ENCODE measurements at regions not wholly inside any gene's neighbourhood (a gene's known extent, or its start where the extent isn't known, plus 50 kb on each side); places are given as distances from the start of the nearest gene placed in this dataset.
"Not testable (repeated sequence)": the region's sequence is repeated elsewhere in the genome, so short reads cannot be mapped to it uniquely, and the experiment has no call there.

- POLR2A ChIA-PET (ENCODE audit: low non-redundant PET) = no interaction called here
- no peak overlapping the region for H3K27ac ChIP-seq
- DNase-seq (ENCODE audit: low spot score) = no peak
- no peak for TF ChIP-seq CTCF (conservative IDR thresholded peaks at IDR 0.05; ENCODE audit: low read depth)
- CTCF ChIA-PET = no interaction called here
Measured at GRCh38 chr5:87729781-87730180, 317.1 kb upstream of the CCNH start.

DNA sequence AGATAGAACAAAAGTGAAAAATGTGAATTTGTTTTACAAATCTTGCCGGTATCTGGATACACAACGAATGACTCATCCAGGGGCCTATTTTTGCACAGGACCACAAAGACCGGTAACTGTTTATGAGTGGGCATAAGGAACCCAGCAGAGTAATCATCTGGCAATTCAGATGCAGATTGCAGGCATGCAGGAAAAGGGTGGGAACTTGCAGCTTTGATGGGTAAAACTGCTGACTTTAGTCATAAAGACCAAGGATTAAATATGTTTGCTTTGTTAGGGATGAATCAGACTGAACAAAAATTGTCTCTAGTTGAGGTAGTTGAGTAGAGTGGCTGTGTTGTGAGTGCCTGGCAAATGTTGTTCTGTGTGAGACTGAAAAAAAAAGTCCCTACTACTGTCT lies 309.6 kb upstream of the CCNH start:
- CTCF ChIA-PET = interaction anchor here (1.0 kb wide), 1 partner anchor 31 kb away, joined by 3 read pairs; no protein-coding TSS in a partner anchor
- TF ChIP-seq CTCF (conservative IDR thresholded peaks at IDR 0.05; ENCODE audit: low read depth) = no peak
- no peak overlapping the region for H3K27ac ChIP-seq
- DNase-seq (ENCODE audit: low spot score) = peak; percentile 15
- POLR2A ChIA-PET (ENCODE audit: low non-redundant PET) = no interaction called here

DNA sequence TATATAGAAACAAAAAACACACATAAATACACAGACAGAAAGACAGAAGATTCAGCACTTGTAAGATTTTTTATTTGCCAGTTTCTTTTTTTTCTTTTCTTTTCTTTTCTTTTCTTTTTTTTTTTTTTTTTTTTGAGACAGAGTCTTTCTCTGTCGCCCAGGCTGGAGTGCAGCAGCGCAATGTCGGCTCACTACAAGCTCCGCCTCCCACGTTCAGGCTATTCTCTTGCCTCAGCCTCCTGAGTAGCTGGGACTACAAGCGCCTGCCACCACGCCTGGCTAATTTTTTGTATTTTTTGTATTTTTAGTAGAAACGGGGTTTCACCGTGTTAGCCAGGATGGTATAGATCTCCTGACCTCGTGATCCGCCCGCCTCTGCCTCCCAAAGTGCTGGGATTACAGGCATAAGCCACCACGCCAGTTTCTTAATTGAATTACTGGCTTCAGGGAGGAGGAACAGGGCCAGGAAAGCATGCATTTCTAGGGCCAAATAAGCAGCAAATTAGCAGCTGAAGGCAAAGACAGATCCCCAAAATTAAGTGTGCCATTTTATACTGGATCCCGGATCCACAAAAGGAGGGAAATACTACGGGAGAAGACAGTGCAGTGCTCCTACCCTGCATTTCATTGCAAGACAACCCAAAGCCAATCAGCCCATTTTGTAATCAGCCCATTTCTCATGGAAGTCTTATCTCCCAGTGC lies 305.6 kb upstream of the CCNH start:
- POLR2A ChIA-PET (ENCODE audit: low non-redundant PET); H3K27ac ChIP-seq; DNase-seq (ENCODE audit: low spot score): not testable (repeated sequence)
- CTCF ChIA-PET = interaction anchor here (0.6 kb wide), 1 partner anchor 29 kb away, joined by 3 read pairs; no protein-coding TSS in a partner anchor

GRCh38 chr5:87717761-87718160 lies 305.0 kb upstream of the CCNH start:
- TF ChIP-seq CTCF (conservative IDR thresholded peaks at IDR 0.05; ENCODE audit: low read depth) = no peak
- DNase-seq (ENCODE audit: low spot score) = no peak
- CTCF ChIA-PET = no interaction called here
- H3K27ac ChIP-seq = no peak overlapping the region
- POLR2A ChIA-PET (ENCODE audit: low non-redundant PET) = no interaction called here

- ChIA-PET CTCF (interaction anchor here (0.6 kb wide), 1 partner anchor 82 kb away, joined by 4 read pairs; no protein-coding TSS in a partner anchor), POLR2A (ENCODE audit: low non-redundant PET) (no interaction called here)
- no peak for DNase-seq (ENCODE audit: low spot score)
- no peak overlapping the region for H3K27ac ChIP-seq
- no peak for TF ChIP-seq CTCF (conservative IDR thresholded peaks at IDR 0.05; ENCODE audit: low read depth)
Measured at GRCh38 chr5:87705876-87706275, 293.1 kb upstream of the CCNH start.

- no peak for TF ChIP-seq CTCF (conservative IDR thresholded peaks at IDR 0.05; ENCODE audit: low read depth)
- DNase-seq (ENCODE audit: low spot score) = no peak
- ChIA-PET CTCF (no interaction called here), POLR2A (ENCODE audit: low non-redundant PET) (no interaction called here)
- no peak overlapping the region for H3K27ac ChIP-seq
Measured at GRCh38 chr5:87686975-87687374, 274.2 kb upstream of the CCNH start.

DNA sequence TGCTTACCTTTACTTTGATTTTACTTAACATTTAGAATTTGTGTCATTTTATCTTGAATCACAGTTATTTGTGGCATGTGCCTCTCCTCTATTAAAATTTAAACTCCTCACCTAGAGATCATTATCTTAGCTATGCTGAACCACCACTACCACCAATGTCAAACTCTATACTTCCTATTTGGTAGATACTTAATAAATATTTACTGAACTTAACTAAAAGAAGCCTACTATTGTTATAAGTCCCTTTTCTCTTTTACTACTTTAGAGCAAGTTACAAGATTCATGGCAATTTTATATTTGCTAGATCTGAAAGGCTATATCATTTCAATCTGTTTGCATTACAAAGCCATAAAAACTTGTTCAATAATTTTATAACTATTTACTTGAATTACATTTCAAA lies 273.3 kb upstream of the CCNH start:
- no peak for TF ChIP-seq CTCF (conservative IDR thresholded peaks at IDR 0.05; ENCODE audit: low read depth)
- POLR2A ChIA-PET (ENCODE audit: low non-redundant PET) = no interaction called here
- CTCF ChIA-PET = interaction anchor here (0.7 kb wide), 2 partner anchors 10 to 29 kb away, joined by 3 read pairs; no protein-coding TSS in a partner anchor
- DNase-seq (ENCODE audit: low spot score) = no peak
- H3K27ac ChIP-seq = no peak overlapping the region
